IMR-90 (cell line): ENCODE measurements at regions not wholly inside any gene's neighbourhood (a gene's known extent, or its start where the extent isn't known, plus 50 kb on each side); places are given as distances from the start of the nearest gene placed in this dataset.

Experiments used
- ATAC-seq: fragments of 200-7000 bp; cut with Tn5 transposase; 2 replicates; pipeline ENCODE4 v1.9.1; 2020; ENCODE audit warnings: low read depth, mild to moderate bottlenecking, moderate library complexity
- BruUV-seq: library from RNA; stranded (reverse); fragments of 400-500 nt; replicated peaks from 2 replicates; lab custom pipeline; 2021; lab: Mats Ljungman, UMichigan
- CTCF ChIA-PET: fragments of 300-600 bp; formaldehyde crosslinking; extraction: SDS; loops from one replicate; lab custom pipeline; 2021; ENCODE audit warnings: antibody characterized with exemption; lab: Yijun Ruan, JAX
- POLR2A ChIA-PET: fragments of 300-600 bp; sonication (Branson Sonifier 250); formaldehyde crosslinking; loops from one replicate; lab custom pipeline; 2022; ENCODE audit warnings: antibody characterized with exemption; ENCODE audit not compliant: unreplicated experiment; lab: Charles Lee
- DNase-seq: peaks from one replicate; pipeline ENCODE4 v3.0.0; 2013
- H2AFZ ChIP-seq: replicated peaks from 2 replicates; pipeline ENCODE3; 2013; ENCODE audit warnings: low read length, mild to moderate bottlenecking; ENCODE audit not compliant: poor library complexity
- H2AK5ac ChIP-seq: 2 replicates; pipeline ENCODE4 v1.6.1; 2013; ENCODE audit warnings: low read depth, low read length, inconsistent platforms
- H2AK9ac ChIP-seq: replicated peaks from 2 replicates; pipeline ENCODE3; 2013; ENCODE audit warnings: mild to moderate bottlenecking, low read depth, low read length, moderate library complexity; ENCODE audit not compliant: poor library complexity
- H2BK120ac ChIP-seq: 2 replicates; pipeline ENCODE4 v1.6.1; 2013; ENCODE audit warnings: low read depth, low read length, inconsistent platforms
- H2BK15ac ChIP-seq: 3 replicates; pipeline ENCODE4 v1.6.1; 2013; ENCODE audit warnings: low read depth, low read length, inconsistent platforms
- H2BK20ac ChIP-seq: 2 replicates; pipeline ENCODE4 v1.6.1; 2013; ENCODE audit warnings: low read depth, mild to moderate bottlenecking, inconsistent platforms, low read length, moderate library complexity
- H2BK5ac ChIP-seq: 2 replicates; pipeline ENCODE4 v1.6.1; 2013; ENCODE audit warnings: mild to moderate bottlenecking, low read depth, low read length, inconsistent platforms; ENCODE audit not compliant: poor library complexity, severe bottlenecking
- H3K14ac ChIP-seq: replicated peaks from 2 replicates; pipeline ENCODE4 v1.6.1; 2013; ENCODE audit warnings: low read depth, low read length, inconsistent platforms
- H3K18ac ChIP-seq: 2 replicates; pipeline ENCODE4 v1.6.1; 2013; ENCODE audit warnings: low read depth, low read length, control low read depth
- H3K23ac ChIP-seq: 2 replicates; pipeline ENCODE4 v1.6.1; 2013; ENCODE audit warnings: low read depth, low read length, inconsistent platforms
- H3K27ac ChIP-seq: 2 replicates; pipeline ENCODE4 v1.5.1; 2013; ENCODE audit warnings: mild to moderate bottlenecking, control low read depth, low read length; ENCODE audit not compliant: insufficient read depth
- H3K27me3 ChIP-seq: 2 replicates; pipeline ENCODE4 v1.6.1; 2013; ENCODE audit warnings: low read length; ENCODE audit not compliant: control insufficient read depth, insufficient read depth
- H3K36me3 ChIP-seq: 2 replicates; pipeline ENCODE4 v1.6.1; 2013; ENCODE audit warnings: low read length, mixed read lengths; ENCODE audit not compliant: control insufficient read depth, insufficient read depth
- H3K4ac ChIP-seq: 2 replicates; pipeline ENCODE4 v1.6.1; 2013; ENCODE audit warnings: low read depth, low read length, inconsistent platforms
- H3K4me1 ChIP-seq: 2 replicates; pipeline ENCODE4 v1.6.1; 2013; ENCODE audit warnings: low read length, mixed read lengths; ENCODE audit not compliant: control insufficient read depth, insufficient read depth
- H3K4me2 ChIP-seq: 2 replicates; pipeline ENCODE4 v1.6.1; 2013; ENCODE audit warnings: low read depth, mild to moderate bottlenecking, control low read depth, low read length, moderate library complexity
- H3K4me3 ChIP-seq: 2 replicates; pipeline ENCODE4 v1.5.1; 2013; ENCODE audit warnings: low read depth, mild to moderate bottlenecking, control low read depth, low read length, moderate library complexity; ENCODE audit not compliant: insufficient read depth
- H3K56ac ChIP-seq: 2 replicates; pipeline ENCODE4 v1.6.1; 2013; ENCODE audit warnings: low read length, inconsistent platforms; ENCODE audit not compliant: insufficient read depth; ENCODE audit errors: extremely low read depth
- H3K79me1 ChIP-seq, 2 experiments: 2 replicates each; pipeline ENCODE4 v1.6.1; 2013; ENCODE audit warnings: low read length in 2 of 2, inconsistent platforms in 1 of 2, low read depth in 1 of 2
- H3K9ac ChIP-seq: 2 replicates; pipeline ENCODE4 v1.6.1; 2013; ENCODE audit warnings: low read depth, low read length, control low read depth
- H3K9me1 ChIP-seq: 2 replicates; pipeline ENCODE4 v1.6.1; 2013; ENCODE audit warnings: low read length, inconsistent platforms; ENCODE audit not compliant: insufficient read depth
- H3K9me3 ChIP-seq: 2 replicates; pipeline ENCODE4 v1.6.1; 2013; ENCODE audit warnings: low read length; ENCODE audit not compliant: control insufficient read depth, insufficient read depth
- H4K20me1 ChIP-seq: 2 replicates; pipeline ENCODE4 v1.6.1; 2013; ENCODE audit warnings: low read length, inconsistent platforms; ENCODE audit not compliant: insufficient read depth
- H4K5ac ChIP-seq: 2 replicates; pipeline ENCODE4 v1.6.1; 2013; ENCODE audit warnings: mild to moderate bottlenecking, low read depth, low read length, control low read depth
- H4K8ac ChIP-seq, 2 experiments: 2 replicates each; pipeline ENCODE4 v1.6.1; 2013; ENCODE audit warnings: low read depth in 2 of 2, low read length in 2 of 2, control low read depth in 1 of 2, inconsistent platforms in 1 of 2
- H4K91ac ChIP-seq: 2 replicates; pipeline ENCODE4 v1.6.1; 2013; ENCODE audit warnings: low read depth, low read length, inconsistent platforms; ENCODE audit not compliant: insufficient read depth
- BHLHE40 ChIP-seq: fragments of 150-350 bp; IDR thresholded peaks from 2 replicates; pipeline ENCODE4 v1.6.1; 2016; ENCODE audit warnings: mild to moderate bottlenecking, low read depth, low read length
- FOS ChIP-seq: fragments of 150-350 bp; IDR thresholded peaks from 2 replicates; pipeline ENCODE4 v1.6.1; 2016; ENCODE audit warnings: low read depth, low read length
- MAZ ChIP-seq: IDR thresholded peaks from 2 replicates; pipeline ENCODE4 v1.6.1; 2012; ENCODE audit warnings: low read depth, mild to moderate bottlenecking, low read length, improper control_type of control experiment, moderate library complexity, borderline replicate concordance
- RAD21 ChIP-seq: IDR thresholded peaks from 2 replicates; pipeline ENCODE4 v1.6.1; 2012; ENCODE audit warnings: low read length, improper control_type of control experiment
- SMC3 ChIP-seq: fragments of 150-350 bp; IDR thresholded peaks from 2 replicates; pipeline ENCODE4 v1.6.1; 2016; ENCODE audit warnings: low read depth, mild to moderate bottlenecking, antibody characterized with exemption, low read length, moderate library complexity
- WGBS, 2 experiments: methylation state at CpG; one replicate each; pipeline versions ENCODE4 v1.1.5 to v1.1.7; 2013; ENCODE audit warnings: missing lambda C conversion rate in 2 of 2; ENCODE audit not compliant: insufficient read length in 1 of 2; ENCODE audit errors: extremely low coverage in 2 of 2; 5-methylcytosine and 5-hydroxymethylcytosine counted together
- dilution Hi-C: fragments of 300-500 bp; cut with HindIII; formaldehyde crosslinking; loops from one replicate; pipeline ENCODE4 v1.14.3; 2018; ENCODE audit warnings: low sequenced_read_pairs; ENCODE audit not compliant: unreplicated experiment
- in situ Hi-C: fragments of 300-500 bp; cut with MboI; formaldehyde crosslinking; loops from 3 replicates; pipeline ENCODE4 v1.14.3; 2019; ENCODE audit warnings: low sequenced_read_pairs, inconsistent platforms, mixed read lengths
- intact Hi-C: fragments of 100-400 bp; cut with micrococcal nuclease; formaldehyde crosslinking; loops from 2 replicates; pipeline ENCODE4 v1.10.0; 2022

DNA sequence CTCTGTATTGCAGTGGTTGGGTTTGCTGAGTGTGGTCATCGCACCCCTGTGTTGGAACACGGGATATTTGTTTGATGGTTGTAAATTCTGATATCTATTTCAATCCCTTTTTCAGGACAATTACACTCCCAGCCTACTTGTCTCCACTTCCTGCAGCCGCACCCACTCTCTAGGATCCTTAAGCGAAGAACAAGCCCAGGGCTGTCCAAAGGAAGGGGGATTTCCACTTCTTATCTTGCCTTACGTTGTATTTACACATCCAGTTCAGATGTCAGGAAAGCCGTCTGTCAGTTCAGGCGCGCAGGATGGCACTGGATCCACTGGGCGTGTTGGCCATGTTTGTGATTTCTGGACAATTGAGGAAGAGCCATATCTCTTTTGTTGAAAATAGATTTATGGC is 834.5 kb upstream of the SALL3 start:
- H3K9me3 ChIP-seq = peaks cover 20% of the 10 kb centered on the region
- H4K20me1 ChIP-seq = no peaks in the 10 kb centered on the region
- H4K91ac ChIP-seq = no peak overlapping the region
- H2AFZ ChIP-seq = no peak overlapping the region
- no TSS peak for BruUV-seq
- in situ Hi-C loops (no loop called here), dilution Hi-C loops (no loop called here), intact Hi-C loops (no loop called here)
- H3K14ac ChIP-seq = no peak overlapping the region
- H3K4me2 ChIP-seq = no peak overlapping the region
- H3K4ac ChIP-seq = no peak overlapping the region
- ChIA-PET POLR2A (no interaction called here), CTCF (no interaction called here)
- no peak overlapping the region for H2BK5ac ChIP-seq
- H2BK120ac ChIP-seq = no peak overlapping the region
- no peak for TF ChIP-seq FOS
- TF ChIP-seq BHLHE40 = no peak
- TF ChIP-seq RAD21 = no peak
- no peak for TF ChIP-seq MAZ
- no peak for TF ChIP-seq SMC3
- H3K27ac ChIP-seq = no peak overlapping the region
- no peak overlapping the region for H4K8ac ChIP-seq
- no peak overlapping the region for H4K5ac ChIP-seq
- no CpG with 5 or more reads among the region's 9 CpGs for WGBS, 2 experiments
- no peaks in the 10 kb centered on the region for H3K36me3 ChIP-seq
- H3K23ac ChIP-seq = no peak overlapping the region
- no peak overlapping the region for H3K4me3 ChIP-seq
- H3K4me1 ChIP-seq = no peaks in the 10 kb centered on the region
- no peaks in the 10 kb centered on the region for H3K79me1 ChIP-seq
- no peaks in the 10 kb centered on the region for H3K27me3 ChIP-seq
- H2BK15ac ChIP-seq = no peak overlapping the region
- no peak overlapping the region for H3K9ac ChIP-seq
- no peak overlapping the region for H3K18ac ChIP-seq
- H2AK9ac ChIP-seq = no peak overlapping the region
- H3K9me1 ChIP-seq = no peaks in the 10 kb centered on the region
- no peak overlapping the region for H2AK5ac ChIP-seq
- DNase-seq (no peak), ATAC-seq (no peak)
- H2BK20ac ChIP-seq = no peak overlapping the region
- no peak overlapping the region for H3K56ac ChIP-seq
